ENCODE measurements at regions not wholly inside any gene's neighbourhood (a gene's known extent, or its start where the extent isn't known, plus 50 kb on each side); places are given as distances from the start of the nearest gene placed in this dataset.

- DNase-seq (ENCODE audit: low read depth in 1 of 2, low spot score in 2 of 2) (no peak), FAIRE-seq (no peak)
- no peaks in the 10 kb centered on the region for H4K20me1 ChIP-seq (replicated peaks in 1 of 2; ENCODE audit: control insufficient read depth in 1 of 2, insufficient read depth in 2 of 2, low read length in 2 of 2)
- H2AFZ ChIP-seq (ENCODE audit: low read length): no peak overlapping the region
- no peak overlapping the region for H3K23ac ChIP-seq (ENCODE audit: insufficient read length)
- H3K18ac ChIP-seq (ENCODE audit: extremely low read depth, low read length): no peak overlapping the region
- H3K27me3 ChIP-seq (replicated peaks in 1 of 4; ENCODE audit: control insufficient read depth in 3 of 4, extremely low read depth in 1 of 4, insufficient read depth in 3 of 4, low read length in 3 of 4): no peaks in the 10 kb centered on the region; a peak in 1 of 7 replicates
- H3K36me3 ChIP-seq (ENCODE audit: control insufficient read depth in 2 of 4, insufficient read depth in 4 of 4, low read length in 3 of 4): no peaks in the 10 kb centered on the region
- no peak overlapping the region for H2BK15ac ChIP-seq (ENCODE audit: low read length)
- H4K8ac ChIP-seq (ENCODE audit: extremely low read depth, insufficient read depth, low read length): no peak overlapping the region
- peaks cover 0 to 3% of the 10 kb centered on the region in 2 experiments; a peak in 2 of 4 replicates for H3K9me3 ChIP-seq (ENCODE audit: insufficient read depth in 2 of 2, low read depth in 1 of 2, low read length in 1 of 2)
- no peak overlapping the region for H4K91ac ChIP-seq (replicated peaks; ENCODE audit: insufficient read length, low read length)
- no peaks in the 10 kb centered on the region for H3K79me1 ChIP-seq (ENCODE audit: low read depth, low read length)
- ChIA-PET CTCF (ENCODE audit: partially characterized antibody) (interaction anchor here (1.3 kb wide), 1 partner anchor 9 kb away, joined by 4 read pairs; no protein-coding TSS in a partner anchor), POLR2A (ENCODE audit: partially characterized antibody) (no interaction called here)
- H3K79me2 ChIP-seq (ENCODE audit: control insufficient read depth in 1 of 2, insufficient read depth in 2 of 2, low read length in 2 of 2): no peaks in the 10 kb centered on the region
- no peak overlapping the region for H3K4me3 ChIP-seq (ENCODE audit: extremely low read depth in 1 of 4, insufficient read depth in 2 of 4, low read depth in 3 of 4, low read length in 4 of 4)
- 0 out of 2 replicates have a peak, but pooled peaks have one; percentile 24 for TF ChIP-seq MAFK (IDR thresholded peaks at IDR 0.05; ENCODE audit: low read depth, low read length)
- TF ChIP-seq EP300 (IDR thresholded peaks at IDR 0.05; ENCODE audit: borderline replicate concordance in 1 of 2, low read depth in 2 of 2, low read length in 2 of 2): no peak
- H3K23me2 ChIP-seq (ENCODE audit: low read depth, low read length): no peaks in the 10 kb centered on the region
- no peak overlapping the region for H3K4ac ChIP-seq (replicated peaks; ENCODE audit: insufficient read length, low read depth, low read length)
- H2BK120ac ChIP-seq (replicated peaks; ENCODE audit: low read depth, low read length): no peak overlapping the region
- H3K4me1 ChIP-seq (replicated peaks in 1 of 4; ENCODE audit: control insufficient read depth in 3 of 4, insufficient read depth in 4 of 4, low read length in 3 of 4): no peaks in the 10 kb centered on the region; a peak in 1 of 7 replicates
- H2AK5ac ChIP-seq (ENCODE audit: low read depth, low read length): no peak overlapping the region
- no peak overlapping the region for H3K4me2 ChIP-seq (ENCODE audit: insufficient read depth in 1 of 2, low read depth in 2 of 2, low read length in 2 of 2)
- H2BK12ac ChIP-seq (ENCODE audit: low read depth, low read length): no peak overlapping the region
- no peak overlapping the region for H3K27ac ChIP-seq (ENCODE audit: low read depth, low read length)
- H4K5ac ChIP-seq (ENCODE audit: insufficient read length, low read depth, low read length): no peak overlapping the region
- no peak overlapping the region for H3K56ac ChIP-seq (replicated peaks; ENCODE audit: insufficient read length, low read depth, low read length)
- no peak overlapping the region for H2BK5ac ChIP-seq (ENCODE audit: low read depth, low read length)
- no peak overlapping the region for H3K9ac ChIP-seq (replicated peaks in 1 of 4; ENCODE audit: extremely low read depth in 1 of 4, low read depth in 3 of 4, low read length in 3 of 4)
- H3K14ac ChIP-seq (ENCODE audit: insufficient read length): no peak overlapping the region
- no peak overlapping the region for H2BK20ac ChIP-seq (ENCODE audit: low read length)
- WGBS, 2 experiments (ENCODE audit: extremely low coverage in 1 of 2, insufficient coverage in 1 of 2, insufficient read length in 1 of 2, insufficient replicate concordance in 2 of 2, low coverage in 1 of 2, low lambda C conversion rate in 2 of 2, missing lambda C conversion rate in 1 of 2): 82% methylated on average over 1 of the region's 1 CpG; no CpG with 5 or more reads in 1 of the 2 experiments
These were observed 98.0 kb upstream of the SLC10A2 start for GRCh38 chr13:103164251-103164650.
